ENCODE measurements at regions not wholly inside any gene's neighbourhood (a gene's known extent, or its start where the extent isn't known, plus 50 kb on each side); places are given as distances from the start of the nearest gene placed in this dataset.

DNA sequence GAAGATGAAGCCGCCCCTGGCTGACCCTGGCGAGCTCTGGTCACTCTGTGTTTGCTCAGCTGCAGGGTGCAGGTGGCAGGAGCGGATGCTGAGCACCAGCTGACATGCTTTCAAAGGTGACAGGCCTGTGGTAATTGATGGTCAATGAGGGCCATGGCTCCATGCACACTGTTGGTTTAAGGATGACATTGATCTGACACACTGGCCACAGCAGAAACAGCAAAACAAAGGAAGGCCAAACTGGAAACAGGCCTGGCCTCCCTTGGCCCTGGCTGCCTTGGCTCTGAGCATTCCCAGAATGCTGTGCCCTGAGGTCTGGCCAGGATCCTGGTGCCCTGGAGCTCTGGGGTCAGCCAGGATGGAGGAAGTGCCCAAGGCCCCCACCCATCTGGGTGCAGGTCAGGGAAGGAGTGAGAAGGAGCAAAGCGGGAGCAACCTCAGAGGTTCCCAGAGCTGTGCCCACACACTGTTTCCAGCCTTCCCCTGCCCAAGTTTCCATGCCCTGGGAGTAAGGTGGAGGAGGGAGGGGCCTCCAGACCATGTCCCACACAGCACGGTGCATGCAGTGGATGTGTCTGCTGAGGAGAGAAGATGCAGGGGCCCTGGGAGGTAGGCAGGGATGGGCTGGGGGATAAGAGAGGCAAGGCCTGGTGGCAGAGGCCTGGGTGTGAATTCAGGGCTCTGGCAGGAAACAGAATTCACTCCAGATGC lies 302.2 kb downstream of the RPS24 start:
- TF ChIP-seq POLR2A (IDR thresholded peaks at IDR 0.05): no peak
- TF ChIP-seq CTCF (IDR thresholded peaks at IDR 0.05): no peak
- no peak for DNase-seq
- no peaks in the 10 kb centered on the region for H3K9me3 ChIP-seq
- WGBS, 2 donors: 65 to 91% methylated on average over 4 to 5 of the region's 5 CpGs
- H3K4me1 ChIP-seq: no peaks in the 10 kb centered on the region
- H3K27me3 ChIP-seq: no peaks in the 10 kb centered on the region
- H3K27ac ChIP-seq: no peak overlapping the region
- H3K36me3 ChIP-seq (ENCODE audit: low read depth, missing control alignments): no peaks in the 10 kb centered on the region
- intact Hi-C loops (cut with DNase I; ENCODE audit: low total_unique reads): no loop called here
- no peak overlapping the region for H3K4me3 ChIP-seq

GRCh38 chr10:78336402-78336791 lies 302.7 kb downstream of the RPS24 start:
- no peak overlapping the region for H3K4me3 ChIP-seq
- no peak for TF ChIP-seq CTCF (IDR thresholded peaks at IDR 0.05)
- no peaks in the 10 kb centered on the region for H3K36me3 ChIP-seq (ENCODE audit: low read depth, missing control alignments)
- WGBS, 2 donors: 48 to 67% methylated on average over 2 of the region's 2 CpGs
- H3K4me1 ChIP-seq: no peaks in the 10 kb centered on the region
- no peaks in the 10 kb centered on the region for H3K27me3 ChIP-seq
- H3K9me3 ChIP-seq: no peaks in the 10 kb centered on the region
- no peak for DNase-seq
- H3K27ac ChIP-seq: no peak overlapping the region
- intact Hi-C loops (cut with DNase I; ENCODE audit: low total_unique reads): no loop called here

DNA sequence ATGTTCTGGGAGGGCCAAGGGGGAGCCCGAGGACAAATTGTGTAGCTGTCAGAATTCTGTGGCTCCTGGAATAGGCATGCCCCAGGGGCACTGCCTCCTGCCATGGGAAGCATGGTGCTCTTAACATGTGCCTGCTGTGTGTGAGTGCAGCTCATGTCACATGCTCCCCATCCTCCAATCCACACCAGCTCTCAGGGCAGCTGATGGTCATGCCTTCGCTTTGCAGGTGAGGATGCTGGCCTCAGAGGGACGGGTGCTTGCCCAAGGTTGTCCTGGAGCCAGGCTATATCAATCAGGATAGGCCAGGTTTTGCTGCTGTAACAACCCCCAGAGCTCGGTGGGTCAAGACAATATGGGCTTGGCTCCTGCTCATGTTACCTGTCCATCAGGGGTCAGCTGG lies 303.4 kb downstream of the RPS24 start:
- DNase-seq: no peak
- H3K9me3 ChIP-seq: no peaks in the 10 kb centered on the region
- no peaks in the 10 kb centered on the region for H3K36me3 ChIP-seq (ENCODE audit: low read depth, missing control alignments)
- intact Hi-C loops (cut with DNase I; ENCODE audit: low total_unique reads): no loop called here
- 70 to 88% methylated on average over 4 of the region's 4 CpGs for WGBS, 2 donors
- no peak for TF ChIP-seq CTCF (IDR thresholded peaks at IDR 0.05)
- TF ChIP-seq POLR2A (IDR thresholded peaks at IDR 0.05): no peak
- H3K4me3 ChIP-seq: no peak overlapping the region
- H3K4me1 ChIP-seq: no peaks in the 10 kb centered on the region
- no peaks in the 10 kb centered on the region for H3K27me3 ChIP-seq
- H3K27ac ChIP-seq: no peak overlapping the region

GRCh38 chr10:78337646-78338391 lies 304.2 kb downstream of the RPS24 start:
- WGBS, 2 donors: 94 to 97% methylated on average over 10 of the region's 10 CpGs
- TF ChIP-seq POLR2A (IDR thresholded peaks at IDR 0.05) (no peak), CTCF (IDR thresholded peaks at IDR 0.05) (no peak)
- no peak overlapping the region for H3K27ac ChIP-seq
- intact Hi-C loops (cut with DNase I; ENCODE audit: low total_unique reads): no loop called here
- H3K9me3 ChIP-seq: no peaks in the 10 kb centered on the region
- H3K4me3 ChIP-seq: no peak overlapping the region
- no peaks in the 10 kb centered on the region for H3K4me1 ChIP-seq
- DNase-seq: no peak
- no peaks in the 10 kb centered on the region for H3K27me3 ChIP-seq
- no peaks in the 10 kb centered on the region for H3K36me3 ChIP-seq (ENCODE audit: low read depth, missing control alignments)

All from testis (tissue), 2 donors.